B cell (primary cell): ENCODE measurements at regions not wholly inside any gene's neighbourhood (a gene's known extent, or its start where the extent isn't known, plus 50 kb on each side); places are given as distances from the start of the nearest gene placed in this dataset.

Experiments used
- CTCF ChIP-seq: fragments of 200-600 bp; IDR thresholded peaks from one replicate; pipeline ENCODE4 v1.8.0; 2022; ENCODE audit warnings: antibody characterized with exemption, mild to moderate bottlenecking
- EZH2 ChIP-seq: IDR thresholded peaks from 2 replicates; pipeline ENCODE4 v1.6.1; 2012; ENCODE audit warnings: borderline replicate concordance, low read depth, mild to moderate bottlenecking, moderate library complexity, low read length; ENCODE audit not compliant: insufficient read depth, poor library complexity, severe bottlenecking

GRCh38 chr18:70491734-70492348 is 203.0 kb downstream of the SOCS6 start:
- TF ChIP-seq CTCF (peak; percentile 81), EZH2 (no peak)
